HG02571 (cell line): ENCODE measurements at regions not wholly inside any gene's neighbourhood (a gene's known extent, or its start where the extent isn't known, plus 50 kb on each side); places are given as distances from the start of the nearest gene placed in this dataset.

ENCODE experiments used
- ATAC-seq: cut with Tn5 transposase; IDR thresholded peaks from one replicate; pipeline ENCODE4 v1.9.1; 2021; ENCODE audit warnings: mild to moderate bottlenecking, moderate library complexity; ENCODE audit not compliant: unreplicated experiment

- no peak for ATAC-seq
Measured at GRCh38 chr13:76148374-76148773, 512.2 kb downstream of the LMO7 start.

DNA sequence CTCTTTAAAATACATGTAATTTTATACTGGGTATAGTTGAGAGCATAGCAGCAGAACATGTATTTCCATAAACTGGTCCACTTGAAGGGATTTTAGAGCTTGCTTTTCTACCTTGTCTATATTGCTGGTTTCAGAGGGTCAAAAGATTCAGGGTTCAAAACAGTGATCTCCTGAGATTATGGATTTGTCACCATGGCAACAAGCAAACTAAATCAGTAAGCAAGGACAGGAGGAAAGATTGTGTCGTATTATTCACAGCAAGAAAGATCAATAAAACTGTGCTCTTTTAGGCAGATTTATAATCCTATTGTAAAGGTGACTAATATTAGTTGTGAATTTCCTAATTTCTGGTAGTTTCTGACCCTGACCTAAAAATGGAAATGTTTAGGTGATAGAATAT, 496.4 kb downstream of the LMO7 start:
- no peak for ATAC-seq

DNA sequence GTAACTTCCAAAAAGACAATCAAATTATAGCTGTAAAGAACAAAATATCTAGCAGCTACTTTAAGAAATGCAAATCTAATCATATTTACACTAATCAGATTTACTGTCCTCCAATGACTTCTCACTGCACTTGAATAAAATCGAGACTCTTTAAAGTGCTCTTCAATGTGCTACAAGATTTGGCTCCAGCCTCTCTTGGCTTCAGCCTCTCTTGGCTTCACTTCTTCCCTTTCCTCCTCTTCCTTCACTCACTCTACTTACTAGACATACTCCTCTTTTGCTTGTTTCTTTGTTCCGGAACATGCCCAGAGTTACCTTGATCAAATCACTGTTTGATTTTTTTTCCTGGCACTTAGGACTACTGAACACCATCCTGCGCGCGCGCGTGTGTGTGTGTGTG, 495.4 kb downstream of the LMO7 start:
- ATAC-seq, result no peak

DNA sequence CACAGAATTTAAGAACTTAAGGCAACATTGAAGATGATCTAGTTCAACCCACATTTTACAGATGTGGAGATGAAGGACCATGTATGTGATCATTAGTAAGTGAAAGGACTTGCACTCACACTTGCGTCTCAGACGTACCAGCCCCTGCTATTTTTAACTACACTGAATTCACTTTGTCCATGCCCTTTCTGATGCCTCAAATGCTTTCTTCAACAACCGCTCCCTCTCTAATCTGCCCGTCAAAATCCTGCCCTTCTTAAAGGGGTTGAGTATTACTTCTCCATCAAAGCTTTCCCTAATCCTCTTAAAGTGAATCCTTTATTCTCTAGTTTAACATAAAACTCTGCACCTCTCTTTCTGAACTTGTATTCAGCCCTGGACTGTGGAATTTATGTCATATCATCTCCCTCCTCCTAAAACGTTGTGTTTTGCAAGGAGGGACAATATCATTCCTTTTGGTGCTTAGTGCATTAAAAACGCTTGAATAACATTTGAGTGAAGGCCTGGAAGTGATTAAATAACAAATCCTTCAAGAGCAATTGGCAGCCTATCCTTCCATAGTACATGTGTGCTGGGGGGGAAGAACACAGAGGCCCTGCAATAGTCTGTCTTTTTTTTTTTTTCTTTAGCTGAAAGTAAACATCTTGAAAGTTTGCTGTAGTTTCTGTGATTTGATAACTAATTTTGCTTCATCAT, 493.3 kb downstream of the LMO7 start:
- no peak for ATAC-seq

DNA sequence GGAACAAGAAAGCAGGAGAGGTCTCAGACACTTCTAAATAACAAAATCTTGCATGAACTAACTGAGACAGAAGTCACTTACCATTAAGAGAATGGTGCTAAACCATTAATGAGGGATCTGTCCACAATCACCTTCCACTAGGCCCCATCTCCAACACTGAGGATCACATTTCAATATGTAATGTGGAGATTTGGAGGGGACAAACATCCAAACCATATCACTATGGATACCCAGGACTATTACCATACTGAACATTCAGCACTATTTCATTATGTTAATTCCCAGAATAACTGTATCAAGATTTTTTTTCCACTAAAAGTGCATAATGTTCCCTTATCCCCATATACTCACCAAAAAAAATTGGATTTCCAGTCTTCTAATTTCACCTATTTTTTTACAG, 491.8 kb downstream of the LMO7 start:
- ATAC-seq, result no peak

DNA sequence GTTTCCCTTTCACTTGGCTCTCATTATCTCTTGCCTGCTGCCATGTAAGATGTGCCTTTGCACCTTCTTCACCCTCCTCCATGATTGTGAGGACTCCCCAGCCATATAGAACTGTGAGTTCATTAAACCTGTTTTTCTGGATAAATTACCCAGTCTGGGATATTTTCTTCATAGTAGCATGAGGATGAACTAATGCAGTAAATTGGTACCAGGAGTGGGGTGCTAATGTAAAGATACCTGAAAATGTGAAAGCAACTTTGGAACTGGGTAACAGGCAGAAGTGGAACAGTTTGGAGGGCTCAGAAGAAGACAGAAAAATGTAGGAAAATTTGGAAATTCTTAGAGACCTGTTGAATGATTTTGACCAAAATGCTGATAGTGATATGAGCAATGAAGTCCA, 487.4 kb downstream of the LMO7 start:
- ATAC-seq, result no peak

DNA sequence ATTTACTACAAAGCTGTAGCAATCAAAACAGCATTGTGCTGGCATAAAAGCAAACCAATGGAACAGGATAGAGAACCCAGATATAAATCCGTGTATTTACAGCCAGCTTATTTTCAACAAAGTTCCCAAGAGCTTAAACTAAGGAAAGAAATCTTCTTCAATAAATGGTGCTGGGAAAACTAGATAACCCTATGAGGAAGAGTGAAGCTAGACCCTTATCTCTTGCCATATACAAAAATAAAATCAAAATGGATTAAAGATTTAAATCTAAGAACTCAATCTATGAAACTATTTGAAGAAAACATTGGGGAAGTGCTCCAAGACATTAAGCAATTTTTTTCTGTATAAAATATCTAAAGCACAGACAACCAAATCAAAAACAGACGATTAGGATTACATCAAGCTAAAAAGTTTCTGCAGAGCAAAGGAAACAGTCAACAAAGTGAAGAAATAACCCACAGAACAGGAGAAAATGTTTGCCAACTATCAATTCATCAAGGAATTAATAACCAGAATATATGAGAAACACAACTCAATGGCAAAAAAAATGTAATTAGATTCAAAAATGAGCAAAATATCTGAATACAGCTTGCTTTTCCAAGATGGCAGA, 480.7 kb downstream of the LMO7 start:
- no peak for ATAC-seq

DNA sequence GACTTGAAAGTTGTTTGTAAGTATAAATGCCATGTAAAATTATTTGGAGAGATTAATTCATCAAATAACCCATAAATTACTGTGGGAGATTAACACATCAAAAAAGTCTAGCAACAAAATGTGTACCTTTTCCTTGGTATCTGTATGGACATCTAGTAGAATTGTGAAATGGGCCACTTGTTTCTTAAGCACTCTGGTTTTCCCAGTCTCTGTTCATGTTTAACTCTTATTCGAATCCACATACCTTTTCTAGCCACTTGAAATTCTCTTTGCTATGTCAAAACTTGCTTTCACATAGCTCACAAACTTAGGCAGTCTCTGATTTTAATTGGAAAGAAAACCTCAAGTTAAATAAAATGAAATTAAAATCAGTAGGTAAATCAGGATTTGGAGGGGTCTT, 470.6 kb downstream of the LMO7 start:
- ATAC-seq, result no peak

DNA sequence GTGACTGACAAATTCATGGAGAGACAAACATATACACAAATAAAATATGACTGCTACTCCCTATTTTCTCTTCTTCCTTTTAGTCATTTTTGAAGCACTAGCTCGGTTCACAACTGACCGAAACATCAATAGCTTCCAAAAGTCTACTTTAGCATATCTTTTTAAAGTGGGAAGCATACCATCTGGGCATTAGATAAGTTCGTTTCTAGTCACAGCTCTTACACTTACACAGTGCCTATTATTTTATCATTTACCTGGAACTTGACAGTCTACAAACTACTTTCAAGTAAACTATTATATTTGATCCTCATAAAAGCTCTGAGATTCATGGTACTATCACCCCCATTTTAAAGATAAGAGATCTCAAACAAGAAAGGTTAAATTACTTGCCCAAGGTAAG, 458.5 kb downstream of the LMO7 start:
- ATAC-seq, result no peak

DNA sequence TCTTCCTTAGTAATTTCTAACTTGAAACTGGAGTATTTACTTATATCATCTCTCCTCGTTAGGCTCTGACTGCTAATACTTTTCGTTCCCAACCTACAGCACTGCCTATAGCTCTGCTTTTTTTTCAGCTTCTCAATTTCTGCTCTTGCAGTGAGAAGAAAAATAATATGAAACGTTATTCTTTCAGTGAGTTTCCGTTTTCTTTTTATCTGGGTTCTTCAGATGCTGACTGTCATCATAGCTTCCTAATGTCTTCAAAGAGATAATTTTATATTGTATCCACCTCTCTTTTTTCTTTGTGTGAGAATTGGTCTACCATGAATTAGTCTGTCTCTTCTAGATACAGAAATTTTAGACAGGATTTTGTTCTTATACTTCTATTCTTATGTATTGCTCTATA, 454.9 kb downstream of the LMO7 start:
- no peak for ATAC-seq

DNA sequence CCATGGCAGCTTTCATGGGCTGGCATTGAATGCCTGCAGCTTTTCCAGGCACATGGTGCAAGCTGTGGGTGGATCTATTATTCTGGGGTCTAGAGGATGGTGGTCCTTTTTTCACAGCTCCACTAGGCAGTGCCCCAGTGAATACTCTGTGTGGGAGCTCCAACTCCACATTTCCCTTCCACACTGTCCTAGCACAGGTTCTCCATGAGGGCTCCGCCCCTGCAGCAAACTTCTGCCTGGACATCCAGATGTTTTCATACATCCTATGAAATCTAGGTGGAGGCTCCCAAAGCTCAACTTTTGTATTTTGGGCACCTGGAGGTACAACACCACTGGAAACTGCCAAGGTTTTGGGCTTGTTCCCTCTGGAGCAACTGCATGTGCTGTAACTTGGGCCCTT, 450.6 kb downstream of the LMO7 start:
- ATAC-seq, result no peak

GRCh38 chr13:76067850-76068249, 431.7 kb downstream of the LMO7 start:
- no peak for ATAC-seq

DNA sequence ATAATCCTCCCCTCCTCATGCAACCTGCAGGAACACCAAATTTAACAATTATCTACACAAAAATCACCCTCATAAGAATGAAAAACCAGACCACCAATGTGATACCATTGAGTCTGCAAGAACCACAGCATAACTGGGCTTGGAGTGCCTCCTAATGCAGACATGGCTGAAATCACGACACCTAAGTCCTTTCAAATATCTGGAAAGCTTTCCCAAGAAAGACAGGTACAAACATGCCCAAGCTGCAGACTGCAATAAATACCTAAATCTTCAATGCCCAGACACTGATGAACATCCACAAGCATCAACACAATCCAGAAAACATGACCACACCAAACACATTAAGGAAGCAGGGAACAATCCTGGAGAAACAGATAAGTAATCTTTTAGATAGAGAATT, 417.1 kb downstream of the LMO7 start:
- no peak for ATAC-seq

DNA sequence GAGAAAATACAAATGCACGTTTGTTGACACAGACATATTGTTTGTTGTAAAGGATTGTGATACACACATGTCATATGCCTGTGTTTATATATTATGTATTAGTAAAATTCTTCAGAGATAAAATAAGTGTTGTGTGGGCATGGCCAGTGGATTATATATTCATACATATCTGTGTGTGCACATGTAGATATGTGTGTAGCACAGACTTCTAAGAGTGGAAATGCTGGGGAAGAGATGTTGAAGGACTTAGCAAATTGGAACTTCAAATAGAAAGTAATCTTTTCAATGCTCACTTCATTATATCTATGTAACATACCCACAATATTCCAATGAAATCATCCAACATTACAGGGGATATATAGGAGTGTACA, 413.2 kb downstream of the LMO7 start:
- no peak for ATAC-seq

GRCh38 chr13:76048675-76049375, 412.7 kb downstream of the LMO7 start:
- no peak for ATAC-seq

DNA sequence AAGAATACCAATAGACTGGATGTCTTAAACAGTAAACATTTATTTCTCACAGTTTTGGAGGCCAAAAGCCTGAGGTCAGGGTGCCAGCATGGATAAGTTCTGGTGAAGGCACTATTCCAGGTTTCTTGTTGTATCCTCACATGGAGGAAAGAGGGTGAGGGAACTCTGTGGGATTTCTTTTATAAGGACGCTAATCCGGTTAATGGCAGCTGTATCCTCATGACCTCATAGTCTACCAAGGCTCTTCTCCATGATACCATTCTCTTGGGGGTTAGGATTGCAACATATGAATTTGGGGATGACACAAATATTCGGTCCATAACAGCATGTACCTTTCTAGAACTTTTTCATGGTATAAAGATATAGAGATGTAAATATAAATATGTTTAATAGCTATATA, 412.0 kb downstream of the LMO7 start:
- ATAC-seq, result no peak

GRCh38 chr13:76043874-76044273, 407.7 kb downstream of the LMO7 start:
- no peak for ATAC-seq

DNA sequence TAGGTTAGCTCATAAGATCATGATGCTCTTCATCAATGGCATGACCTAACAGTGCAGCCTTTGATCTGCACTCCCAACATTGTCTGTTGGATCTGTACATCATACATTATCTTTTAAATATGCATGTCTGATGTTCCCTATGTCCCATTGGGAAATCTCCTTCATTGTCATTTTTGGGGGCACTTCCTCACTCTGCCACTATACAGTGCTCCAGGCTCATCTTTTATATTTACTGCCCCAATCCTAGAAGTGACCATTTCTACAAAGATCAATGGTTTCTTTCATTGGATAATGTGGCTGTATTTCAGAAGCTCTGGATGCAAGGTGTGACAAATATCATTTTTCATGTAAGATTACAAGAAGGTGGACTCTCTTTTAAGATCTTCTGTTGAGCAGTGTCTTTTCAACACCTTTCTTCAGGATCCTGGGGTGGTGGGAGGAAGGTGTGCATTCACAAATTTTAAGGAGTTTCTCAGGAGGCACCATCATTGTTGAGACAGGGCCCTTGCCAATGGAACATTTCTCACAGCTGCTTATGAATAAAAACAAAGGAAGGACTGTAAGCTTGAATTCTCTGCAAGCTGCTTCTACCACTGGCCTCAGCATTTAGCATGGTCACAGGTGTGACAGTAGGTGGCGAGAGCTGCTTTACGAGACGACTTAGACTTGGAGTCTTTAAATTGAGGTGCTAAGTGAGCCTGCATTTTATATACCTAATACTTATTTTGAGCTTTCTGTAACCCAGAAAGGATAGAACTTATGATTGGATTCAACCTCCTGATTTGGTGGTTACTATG, 403.0 kb downstream of the LMO7 start:
- no peak for ATAC-seq

DNA sequence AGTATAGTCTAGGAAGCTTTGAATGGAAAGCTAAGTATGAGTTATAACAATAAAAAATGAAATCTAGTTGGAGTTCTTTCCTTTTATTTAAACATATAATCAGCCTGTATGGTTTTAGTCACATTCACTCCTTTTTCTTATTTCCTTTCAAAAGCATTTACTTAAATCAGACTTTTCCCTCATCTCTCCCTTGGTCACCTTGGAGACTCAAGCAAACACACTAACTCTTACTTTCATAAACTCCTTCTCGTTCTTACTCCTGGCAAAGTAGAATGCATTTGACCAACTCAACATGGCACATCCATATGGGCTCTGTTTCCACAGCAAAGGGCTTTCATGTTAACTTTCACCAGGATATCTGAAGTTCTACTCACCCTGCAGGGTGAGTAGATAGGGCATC, 400.0 kb downstream of the LMO7 start:
- ATAC-seq, result no peak

DNA sequence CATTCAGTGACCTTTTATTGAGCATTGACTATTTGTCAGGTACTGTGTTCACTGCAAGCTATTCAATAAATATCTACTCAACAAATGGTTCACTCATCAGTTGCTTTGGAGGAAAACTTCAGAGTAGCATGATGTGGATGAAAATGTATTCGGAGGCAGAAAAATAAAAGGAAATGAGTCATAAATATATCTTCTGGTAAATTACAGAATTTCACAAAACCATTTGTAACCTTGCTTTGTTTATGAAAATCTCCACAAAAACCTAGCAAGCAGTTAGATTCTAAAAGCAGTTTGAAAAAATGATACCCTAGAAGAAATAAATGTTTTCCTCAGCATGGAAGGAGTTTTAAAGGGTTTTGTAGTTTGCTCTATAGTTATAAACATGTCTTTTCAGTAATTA, 399.6 kb downstream of the LMO7 start:
- ATAC-seq, result no peak

DNA sequence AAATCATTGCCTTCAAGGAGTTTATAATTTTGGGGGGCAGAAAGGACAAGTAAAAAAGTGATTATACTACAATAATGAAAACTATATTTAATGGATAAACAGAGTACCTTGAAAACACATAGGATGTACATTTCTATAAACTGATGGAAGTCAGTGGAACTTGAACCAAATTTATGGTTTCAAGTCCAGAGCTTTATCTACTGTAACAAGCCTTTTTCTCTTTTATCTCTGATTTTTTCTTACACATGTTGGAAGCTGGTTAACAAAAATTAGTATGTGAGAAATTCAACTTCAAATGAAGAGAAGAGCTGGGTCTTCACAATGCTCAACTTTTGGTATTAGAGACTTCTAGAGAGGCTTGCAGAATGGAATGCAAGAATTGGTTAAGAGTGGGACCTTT, 393.6 kb downstream of the LMO7 start:
- no peak for ATAC-seq

DNA sequence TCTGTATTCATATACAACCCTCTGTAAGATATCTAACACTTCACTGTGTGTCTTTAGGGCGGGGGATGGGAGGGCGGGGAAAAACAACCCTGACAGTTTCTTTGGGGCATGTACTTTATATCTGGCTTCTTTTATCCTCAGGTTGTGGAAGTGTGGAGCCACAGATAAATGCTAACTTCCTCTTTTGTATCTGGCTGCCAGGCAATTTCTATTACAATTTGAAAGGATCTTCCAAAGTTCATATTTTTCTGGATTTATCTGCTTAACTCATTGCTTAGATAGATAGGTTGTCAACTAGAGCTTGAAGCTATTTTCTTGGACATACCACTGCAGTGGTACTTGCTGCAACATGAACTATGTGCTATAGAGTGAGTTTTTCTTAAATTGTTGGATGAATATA, 393.0 kb downstream of the LMO7 start:
- ATAC-seq, result no peak
